ENCODE measurements at regions not wholly inside any gene's neighbourhood (a gene's known extent, or its start where the extent isn't known, plus 50 kb on each side); places are given as distances from the start of the nearest gene placed in this dataset.

DNA sequence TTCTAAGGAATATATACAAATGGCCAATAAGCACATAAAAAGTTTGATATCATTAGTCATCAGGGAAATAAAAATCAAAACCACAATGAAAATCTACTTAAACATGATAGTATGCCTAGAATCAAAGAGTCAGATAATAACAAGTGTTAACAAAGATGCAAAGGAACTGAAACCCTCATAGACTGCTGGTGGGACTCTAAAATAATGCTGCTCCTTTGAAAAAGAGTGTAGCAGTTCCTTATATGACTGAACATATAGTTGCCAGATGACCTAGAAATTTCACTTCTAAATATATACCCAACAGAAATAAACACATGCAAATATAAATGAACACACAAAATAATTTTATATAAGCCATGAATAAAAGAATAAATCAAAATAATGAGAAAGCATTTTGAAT lies 205.1 kb upstream of the CTSO start:
- no peak for TF ChIP-seq EZH2 (IDR thresholded peaks at IDR 0.05; ENCODE audit: low read depth)
- TF ChIP-seq, protein P1, sequence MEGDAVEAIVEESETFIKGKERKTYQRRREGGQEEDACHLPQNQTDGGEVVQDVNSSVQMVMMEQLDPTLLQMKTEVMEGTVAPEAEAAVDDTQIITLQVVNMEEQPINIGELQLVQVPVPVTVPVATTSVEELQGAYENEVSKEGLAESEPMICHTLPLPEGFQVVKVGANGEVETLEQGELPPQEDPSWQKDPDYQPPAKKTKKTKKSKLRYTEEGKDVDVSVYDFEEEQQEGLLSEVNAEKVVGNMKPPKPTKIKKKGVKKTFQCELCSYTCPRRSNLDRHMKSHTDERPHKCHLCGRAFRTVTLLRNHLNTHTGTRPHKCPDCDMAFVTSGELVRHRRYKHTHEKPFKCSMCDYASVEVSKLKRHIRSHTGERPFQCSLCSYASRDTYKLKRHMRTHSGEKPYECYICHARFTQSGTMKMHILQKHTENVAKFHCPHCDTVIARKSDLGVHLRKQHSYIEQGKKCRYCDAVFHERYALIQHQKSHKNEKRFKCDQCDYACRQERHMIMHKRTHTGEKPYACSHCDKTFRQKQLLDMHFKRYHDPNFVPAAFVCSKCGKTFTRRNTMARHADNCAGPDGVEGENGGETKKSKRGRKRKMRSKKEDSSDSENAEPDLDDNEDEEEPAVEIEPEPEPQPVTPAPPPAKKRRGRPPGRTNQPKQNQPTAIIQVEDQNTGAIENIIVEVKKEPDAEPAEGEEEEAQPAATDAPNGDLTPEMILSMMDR (conservative IDR thresholded peaks at IDR 0.05) = no peak
